ENCODE measurements at regions not wholly inside any gene's neighbourhood (a gene's known extent, or its start where the extent isn't known, plus 50 kb on each side); places are given as distances from the start of the nearest gene placed in this dataset.
"Not testable (repeated sequence)": the region's sequence is repeated elsewhere in the genome, so short reads cannot be mapped to it uniquely, and the experiment has no call there.

DNA sequence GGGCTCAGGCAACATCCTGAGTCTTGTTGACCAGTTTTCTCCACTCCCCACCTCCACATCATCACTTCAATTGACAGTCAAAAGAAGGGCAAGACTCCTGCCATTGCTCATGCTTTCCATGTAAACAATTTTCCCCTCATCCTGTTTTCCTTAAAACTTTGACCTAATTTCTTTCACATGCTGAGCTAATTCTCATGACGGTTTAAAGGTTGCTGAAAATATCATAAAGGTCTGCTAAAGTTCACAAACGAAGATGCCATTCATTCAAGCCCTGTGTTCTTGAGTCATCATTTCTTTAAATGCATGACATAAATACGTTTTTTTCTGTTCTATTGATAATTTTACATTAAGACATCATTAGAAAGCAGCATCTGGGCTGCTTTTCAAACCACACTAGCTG lies 353.9 kb downstream of the NKX6-1 start:
- ChIA-PET CTCF (no interaction called here), POLR2A (no interaction called here)
- intact Hi-C loops (cut with micrococcal nuclease; ENCODE audit: unreplicated experiment): no loop called here
- DNase-seq (ENCODE audit: low read depth, low spot score): no peak
- no peak for ATAC-seq
- H3K27me3 ChIP-seq (ENCODE audit: control insufficient read depth, insufficient read depth, low read length): no peaks in the 10 kb centered on the region
- H3K4me1 ChIP-seq (ENCODE audit: control insufficient read depth, insufficient read depth, low read length): no peaks in the 10 kb centered on the region
- BruUV-seq (replicated peaks): no TSS peak
- in situ Hi-C loops (cut with HindIII; ENCODE audit: low pct_unique_long_range_greater_than_20kb, low sequenced_read_pairs): no loop called here
- H3K36me3 ChIP-seq (ENCODE audit: control insufficient read depth, insufficient read depth, low read length): no peaks in the 10 kb centered on the region
- H3K4me3 ChIP-seq (ENCODE audit: low read depth in 2 of 2, low read length in 2 of 2): no peak overlapping the region
- no peaks in the 10 kb centered on the region for H3K9me3 ChIP-seq (ENCODE audit: control insufficient read depth, insufficient read depth, low read depth, low read length)
- no peak overlapping the region for H3K27ac ChIP-seq (ENCODE audit: low read length)
- TF ChIP-seq REST (IDR thresholded peaks at IDR 0.05; ENCODE audit: insufficient read depth in 1 of 2, low read depth in 2 of 2, low read length in 1 of 2) (no peak), SIN3A (IDR thresholded peaks at IDR 0.05; ENCODE audit: borderline replicate concordance, insufficient read depth, low read depth, low read length) (no peak), POLR2AphosphoS5 (IDR thresholded peaks at IDR 0.05; ENCODE audit: low read depth, low read length) (no peak), TCF7L2 (IDR thresholded peaks at IDR 0.05; ENCODE audit: low read depth, low read length) (no peak)
- TF ChIP-seq, protein P1, sequence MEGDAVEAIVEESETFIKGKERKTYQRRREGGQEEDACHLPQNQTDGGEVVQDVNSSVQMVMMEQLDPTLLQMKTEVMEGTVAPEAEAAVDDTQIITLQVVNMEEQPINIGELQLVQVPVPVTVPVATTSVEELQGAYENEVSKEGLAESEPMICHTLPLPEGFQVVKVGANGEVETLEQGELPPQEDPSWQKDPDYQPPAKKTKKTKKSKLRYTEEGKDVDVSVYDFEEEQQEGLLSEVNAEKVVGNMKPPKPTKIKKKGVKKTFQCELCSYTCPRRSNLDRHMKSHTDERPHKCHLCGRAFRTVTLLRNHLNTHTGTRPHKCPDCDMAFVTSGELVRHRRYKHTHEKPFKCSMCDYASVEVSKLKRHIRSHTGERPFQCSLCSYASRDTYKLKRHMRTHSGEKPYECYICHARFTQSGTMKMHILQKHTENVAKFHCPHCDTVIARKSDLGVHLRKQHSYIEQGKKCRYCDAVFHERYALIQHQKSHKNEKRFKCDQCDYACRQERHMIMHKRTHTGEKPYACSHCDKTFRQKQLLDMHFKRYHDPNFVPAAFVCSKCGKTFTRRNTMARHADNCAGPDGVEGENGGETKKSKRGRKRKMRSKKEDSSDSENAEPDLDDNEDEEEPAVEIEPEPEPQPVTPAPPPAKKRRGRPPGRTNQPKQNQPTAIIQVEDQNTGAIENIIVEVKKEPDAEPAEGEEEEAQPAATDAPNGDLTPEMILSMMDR (IDR thresholded peaks at IDR 0.05): no peak

GRCh38 chr4:84126911-84127310 lies 372.2 kb downstream of the NKX6-1 start:
- CTCF ChIA-PET; H3K36me3 ChIP-seq (ENCODE audit: control insufficient read depth, insufficient read depth, low read length); POLR2A ChIA-PET; BruUV-seq (replicated peaks); H3K9me3 ChIP-seq (ENCODE audit: control insufficient read depth, insufficient read depth, low read depth, low read length); H3K27ac ChIP-seq (ENCODE audit: low read length); H3K27me3 ChIP-seq (ENCODE audit: control insufficient read depth, insufficient read depth, low read length); H3K4me1 ChIP-seq (ENCODE audit: control insufficient read depth, insufficient read depth, low read length); intact Hi-C loops (cut with micrococcal nuclease; ENCODE audit: unreplicated experiment); in situ Hi-C loops (cut with HindIII; ENCODE audit: low pct_unique_long_range_greater_than_20kb, low sequenced_read_pairs); DNase-seq (ENCODE audit: low read depth, low spot score); H3K4me3 ChIP-seq (ENCODE audit: low read depth in 2 of 2, low read length in 2 of 2); ATAC-seq: not testable (repeated sequence)

DNA sequence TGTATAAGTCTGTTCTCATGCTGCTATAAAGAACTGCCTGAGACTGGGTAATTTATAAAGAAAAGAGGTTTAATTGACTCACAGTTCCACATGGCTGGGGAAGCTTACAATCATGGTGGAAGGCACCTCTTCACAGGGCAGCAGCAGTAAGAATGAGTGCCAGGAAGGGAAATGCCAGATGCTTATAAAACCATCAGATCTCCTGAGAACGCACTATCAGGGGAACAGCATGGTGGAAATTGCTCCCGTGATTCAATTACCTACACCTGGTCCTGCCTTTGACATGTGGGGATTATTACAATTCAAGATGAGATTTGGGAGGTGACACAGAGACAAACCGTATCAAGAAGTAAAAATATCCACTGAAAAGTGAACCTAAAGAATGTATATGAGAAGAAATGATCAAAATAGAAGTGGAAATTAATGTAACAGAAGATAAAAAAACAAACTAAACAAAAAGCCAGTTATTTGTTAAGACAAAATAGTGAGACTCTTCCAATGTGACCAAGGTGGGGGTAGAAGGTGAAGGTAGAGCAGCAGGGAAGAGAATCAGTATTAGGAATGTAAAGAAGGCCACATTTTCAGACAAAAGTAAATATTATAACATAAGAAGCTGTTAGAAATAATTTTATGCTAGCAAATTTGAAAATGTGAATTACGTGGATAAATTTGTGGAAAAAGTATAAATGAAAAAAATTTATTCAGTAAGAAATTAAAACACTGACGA lies 372.9 kb downstream of the NKX6-1 start:
- Histone ChIP-seq H3K36me3 (ENCODE audit: control insufficient read depth, insufficient read depth, low read length) (no peaks in the 10 kb centered on the region), H3K4me1 (ENCODE audit: control insufficient read depth, insufficient read depth, low read length) (no peaks in the 10 kb centered on the region), H3K27me3 (ENCODE audit: control insufficient read depth, insufficient read depth, low read length) (no peaks in the 10 kb centered on the region), H3K27ac (ENCODE audit: low read length) (no peak overlapping the region), H3K4me3 (ENCODE audit: low read depth in 2 of 2, low read length in 2 of 2) (no peak overlapping the region), H3K9me3 (ENCODE audit: control insufficient read depth, insufficient read depth, low read depth, low read length) (no peaks in the 10 kb centered on the region)
- BruUV-seq (replicated peaks): no TSS peak
- ChIA-PET POLR2A (no interaction called here), CTCF (no interaction called here)
- no peak for DNase-seq (ENCODE audit: low read depth, low spot score)
- intact Hi-C loops (cut with micrococcal nuclease; ENCODE audit: unreplicated experiment): no loop called here
- TF ChIP-seq POLR2AphosphoS5 (IDR thresholded peaks at IDR 0.05; ENCODE audit: low read depth, low read length) (no peak), REST (IDR thresholded peaks at IDR 0.05; ENCODE audit: insufficient read depth in 1 of 2, low read depth in 2 of 2, low read length in 1 of 2) (no peak), SIN3A (IDR thresholded peaks at IDR 0.05; ENCODE audit: borderline replicate concordance, insufficient read depth, low read depth, low read length) (no peak), TCF7L2 (IDR thresholded peaks at IDR 0.05; ENCODE audit: low read depth, low read length) (no peak)
- TF ChIP-seq, protein P1 (IDR thresholded peaks at IDR 0.05): no peak
- ATAC-seq: no peak
- in situ Hi-C loops (cut with HindIII; ENCODE audit: low pct_unique_long_range_greater_than_20kb, low sequenced_read_pairs): no loop called here
